ENCODE measurements at regions not wholly inside any gene's neighbourhood (a gene's known extent, or its start where the extent isn't known, plus 50 kb on each side); places are given as distances from the start of the nearest gene placed in this dataset.

- Mint-ChIP-seq H3K36me3 (ENCODE audit: insufficient read depth, unreplicated experiment) (peaks cover 4% of the 10 kb centered on the region), H3K4me3 (ENCODE audit: low read depth, unreplicated experiment) (no peak overlapping the region), H3K9me3 (ENCODE audit: low read depth, unreplicated experiment) (no peaks in the 10 kb centered on the region), H3K4me1 (ENCODE audit: low read depth, unreplicated experiment) (peaks cover 23% of the 10 kb centered on the region), H3K27ac (ENCODE audit: unreplicated experiment) (no peak overlapping the region), H3K27me3 (ENCODE audit: unreplicated experiment) (no peaks in the 10 kb centered on the region)
- DNase-seq: no peak
- intact Hi-C loops (cut with micrococcal nuclease; ENCODE audit: unreplicated experiment): no loop called here
- CTCF ChIA-PET: interaction anchor here (0.6 kb wide), 2 partner anchors 39 to 948 kb away, joined by 3 read pairs; no protein-coding TSS in a partner anchor
- TF ChIP-seq CTCF (IDR thresholded peaks at IDR 0.05; ENCODE audit: unreplicated experiment): no peak
- BruUV-seq (replicated peaks): no TSS peak
Measured at GRCh38 chr9:81489046-81489445, 200.3 kb downstream of the TLE1 start.

GRCh38 chr9:81480828-81481604, 208.3 kb downstream of the TLE1 start:
- intact Hi-C loops (cut with micrococcal nuclease; ENCODE audit: unreplicated experiment): no loop called here
- Mint-ChIP-seq H3K27ac (ENCODE audit: unreplicated experiment) (no peak overlapping the region), H3K4me3 (ENCODE audit: low read depth, unreplicated experiment) (no peak overlapping the region), H3K27me3 (ENCODE audit: unreplicated experiment) (no peaks in the 10 kb centered on the region), H3K9me3 (ENCODE audit: low read depth, unreplicated experiment) (no peaks in the 10 kb centered on the region), H3K36me3 (ENCODE audit: insufficient read depth, unreplicated experiment) (no peaks in the 10 kb centered on the region), H3K4me1 (ENCODE audit: low read depth, unreplicated experiment) (no peaks in the 10 kb centered on the region)
- TF ChIP-seq CTCF (IDR thresholded peaks at IDR 0.05; ENCODE audit: unreplicated experiment): no peak
- no TSS peak for BruUV-seq (replicated peaks)
- DNase-seq: no peak
- CTCF ChIA-PET: no interaction called here

GRCh38 chr9:81479573-81479972, 209.8 kb downstream of the TLE1 start:
- TF ChIP-seq CTCF (IDR thresholded peaks at IDR 0.05; ENCODE audit: unreplicated experiment): no peak
- CTCF ChIA-PET: no interaction called here
- H3K4me1 Mint-ChIP-seq (ENCODE audit: low read depth, unreplicated experiment): peaks cover 5% of the 10 kb centered on the region
- no TSS peak for BruUV-seq (replicated peaks)
- no peak for DNase-seq
- H3K9me3 Mint-ChIP-seq (ENCODE audit: low read depth, unreplicated experiment): peaks cover 4% of the 10 kb centered on the region
- intact Hi-C loops (cut with micrococcal nuclease; ENCODE audit: unreplicated experiment): no loop called here
- no peak overlapping the region for H3K27ac Mint-ChIP-seq (ENCODE audit: unreplicated experiment)
- H3K27me3 Mint-ChIP-seq (ENCODE audit: unreplicated experiment): no peaks in the 10 kb centered on the region
- no peak overlapping the region for H3K4me3 Mint-ChIP-seq (ENCODE audit: low read depth, unreplicated experiment)
- no peaks in the 10 kb centered on the region for H3K36me3 Mint-ChIP-seq (ENCODE audit: insufficient read depth, unreplicated experiment)

- intact Hi-C loops (cut with micrococcal nuclease; ENCODE audit: unreplicated experiment): no loop called here
- Mint-ChIP-seq H3K4me3 (ENCODE audit: low read depth, unreplicated experiment) (no peak overlapping the region), H3K36me3 (ENCODE audit: insufficient read depth, unreplicated experiment) (no peaks in the 10 kb centered on the region), H3K27ac (ENCODE audit: unreplicated experiment) (no peak overlapping the region), H3K9me3 (ENCODE audit: low read depth, unreplicated experiment) (peaks cover 5% of the 10 kb centered on the region), H3K4me1 (ENCODE audit: low read depth, unreplicated experiment) (peaks cover 14% of the 10 kb centered on the region), H3K27me3 (ENCODE audit: unreplicated experiment) (no peaks in the 10 kb centered on the region)
- no TSS peak for BruUV-seq (replicated peaks)
- no peak for DNase-seq
- CTCF ChIA-PET: no interaction called here
- TF ChIP-seq CTCF (IDR thresholded peaks at IDR 0.05; ENCODE audit: unreplicated experiment): no peak
Measured at GRCh38 chr9:81477669-81478068, 211.7 kb downstream of the TLE1 start.
